ENCODE measurements at regions not wholly inside any gene's neighbourhood (a gene's known extent, or its start where the extent isn't known, plus 50 kb on each side); places are given as distances from the start of the nearest gene placed in this dataset.

- Histone ChIP-seq H3K4me3 (no peak overlapping the region), H3K36me3 (no peaks in the 10 kb centered on the region), H3K9me3 (replicated peaks) (peaks cover 6% of the 10 kb centered on the region), H3K27ac (replicated peaks) (no peak overlapping the region), H3K4me1 (no peaks in the 10 kb centered on the region), H3K27me3 (ENCODE audit: low read depth) (no peaks in the 10 kb centered on the region)
- intact Hi-C loops (cut with micrococcal nuclease): no loop called here
- no peak for TF ChIP-seq CTCF (IDR thresholded peaks at IDR 0.05; ENCODE audit: borderline replicate concordance)
- no peak for DNase-seq
Observed at GRCh38 chr6:163878698-163879097, 464.2 kb downstream of the QKI start.

DNA sequence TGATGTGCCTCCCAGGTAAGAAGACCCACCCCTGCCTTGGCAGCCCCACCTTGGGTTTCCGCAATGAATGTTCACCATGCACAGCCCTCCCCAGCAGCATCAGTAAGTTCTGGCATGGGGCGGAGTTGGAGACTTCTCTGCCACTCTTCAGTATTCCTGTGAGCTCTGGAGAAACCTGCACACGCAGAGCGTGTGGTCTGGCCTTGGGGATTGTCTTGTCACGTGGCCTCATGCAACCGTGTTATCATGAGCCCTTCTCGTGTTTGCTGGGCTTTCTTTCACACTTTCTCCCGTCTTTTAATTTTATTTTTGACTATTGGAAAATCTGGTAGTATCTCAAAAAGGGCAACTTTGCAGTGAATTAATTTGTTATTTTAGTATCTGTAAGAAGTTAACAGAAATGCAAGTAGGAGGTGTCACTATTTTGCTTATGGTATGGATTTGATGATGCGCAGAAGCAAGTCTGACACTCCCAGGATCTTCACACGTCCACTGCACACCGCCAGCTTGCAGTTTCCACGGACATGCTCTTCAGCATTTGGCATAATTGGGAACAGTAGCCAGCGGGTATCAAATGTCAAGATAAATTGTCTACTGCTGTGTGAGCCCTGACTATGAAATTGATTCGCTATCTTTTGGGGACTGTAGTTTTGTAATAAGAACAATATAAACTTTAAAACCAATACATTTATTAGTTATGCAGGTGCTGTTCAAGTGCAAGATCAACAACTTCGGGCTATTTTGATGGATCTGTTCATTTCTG, 463.5 kb downstream of the QKI start:
- H3K4me1 ChIP-seq: no peaks in the 10 kb centered on the region
- no peak for TF ChIP-seq CTCF (IDR thresholded peaks at IDR 0.05; ENCODE audit: borderline replicate concordance)
- no peak overlapping the region for H3K4me3 ChIP-seq
- no peak overlapping the region for H3K27ac ChIP-seq (replicated peaks)
- H3K36me3 ChIP-seq: no peaks in the 10 kb centered on the region
- no peaks in the 10 kb centered on the region for H3K27me3 ChIP-seq (ENCODE audit: low read depth)
- no peak for DNase-seq
- intact Hi-C loops (cut with micrococcal nuclease): no loop called here
- no peaks in the 10 kb centered on the region for H3K9me3 ChIP-seq (replicated peaks)

DNA sequence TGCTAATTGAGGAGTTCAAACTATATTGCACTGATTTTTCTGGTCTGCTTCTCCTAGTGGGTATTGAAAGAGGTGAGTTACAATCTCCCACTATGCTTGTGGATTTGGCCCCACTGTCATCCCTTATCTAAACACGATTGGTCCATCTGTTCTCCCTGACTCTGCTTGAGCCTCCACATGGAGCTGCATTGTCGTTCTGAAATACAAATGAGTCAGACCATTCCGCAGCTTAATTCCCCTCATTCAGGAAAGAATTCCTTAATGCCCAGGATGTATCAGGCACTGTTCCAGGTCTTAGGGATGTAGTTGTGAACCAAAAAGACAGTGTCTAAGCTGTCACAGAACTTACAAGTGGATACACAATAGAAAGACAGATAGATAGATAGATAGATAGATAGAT, 461.9 kb downstream of the QKI start:
- TF ChIP-seq CTCF (IDR thresholded peaks at IDR 0.05; ENCODE audit: borderline replicate concordance): no peak
- H3K27me3 ChIP-seq (ENCODE audit: low read depth): no peaks in the 10 kb centered on the region
- intact Hi-C loops (cut with micrococcal nuclease): no loop called here
- H3K9me3 ChIP-seq (replicated peaks): no peaks in the 10 kb centered on the region
- H3K4me1 ChIP-seq: no peaks in the 10 kb centered on the region
- no peaks in the 10 kb centered on the region for H3K36me3 ChIP-seq
- no peak overlapping the region for H3K27ac ChIP-seq (replicated peaks)
- DNase-seq: no peak
- no peak overlapping the region for H3K4me3 ChIP-seq

- DNase-seq: no peak
- H3K9me3 ChIP-seq (replicated peaks): no peaks in the 10 kb centered on the region
- intact Hi-C loops (cut with micrococcal nuclease): no loop called here
- no peaks in the 10 kb centered on the region for H3K27me3 ChIP-seq (ENCODE audit: low read depth)
- no peaks in the 10 kb centered on the region for H3K4me1 ChIP-seq
- no peak overlapping the region for H3K27ac ChIP-seq (replicated peaks)
- no peak for TF ChIP-seq CTCF (IDR thresholded peaks at IDR 0.05; ENCODE audit: borderline replicate concordance)
- H3K36me3 ChIP-seq: no peaks in the 10 kb centered on the region
- no peak overlapping the region for H3K4me3 ChIP-seq
Observed at GRCh38 chr6:163874784-163875183, 460.3 kb downstream of the QKI start.

DNA sequence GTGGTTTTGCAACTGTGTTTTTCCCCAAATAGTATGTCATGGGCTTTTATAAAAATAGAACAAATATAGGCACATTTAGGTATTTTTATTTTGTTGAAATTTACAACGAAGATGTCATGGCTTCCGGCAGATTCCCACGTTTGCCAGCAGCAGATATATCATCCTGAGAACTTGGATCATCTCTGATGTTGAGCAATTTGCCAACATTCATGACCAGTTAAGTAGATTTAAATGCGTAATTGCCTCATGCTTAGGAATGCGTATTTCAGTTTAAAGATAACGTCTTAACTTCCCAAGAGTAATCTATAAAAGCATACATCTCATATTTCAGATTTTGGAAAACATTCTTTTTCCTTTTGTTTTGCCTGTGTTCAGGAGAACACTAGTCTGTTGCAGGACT, 457.8 kb downstream of the QKI start:
- Histone ChIP-seq H3K4me3 (no peak overlapping the region), H3K27me3 (ENCODE audit: low read depth) (no peaks in the 10 kb centered on the region), H3K27ac (replicated peaks) (no peak overlapping the region), H3K36me3 (no peaks in the 10 kb centered on the region), H3K4me1 (no peaks in the 10 kb centered on the region), H3K9me3 (replicated peaks) (no peaks in the 10 kb centered on the region)
- DNase-seq: no peak
- intact Hi-C loops (cut with micrococcal nuclease): no loop called here
- no peak for TF ChIP-seq CTCF (IDR thresholded peaks at IDR 0.05; ENCODE audit: borderline replicate concordance)

All from left ventricle myocardium inferior (tissue), 1 donor.